LNCaP clone FGC (cell line): ENCODE measurements at regions not wholly inside any gene's neighbourhood (a gene's known extent, or its start where the extent isn't known, plus 50 kb on each side); places are given as distances from the start of the nearest gene placed in this dataset.

Experiments
- DNase-seq: peaks from one replicate; pipeline ENCODE4 v3.0.0-alpha.2; 2011; ENCODE audit warnings: low read depth
- H3K4me3 ChIP-seq: 2 replicates; pipeline ENCODE4 v1.5.1; 2011; ENCODE audit warnings: mild to moderate bottlenecking, low read depth, low read length, control low read depth
- TF ChIP-seq, protein P1 (sequence below): IDR thresholded peaks from 2 replicates; pipeline ENCODE4 v1.5.1; 2012; ENCODE audit warnings: mild to moderate bottlenecking; ENCODE audit not compliant: control insufficient read depth, insufficient read depth; ENCODE audit errors: extremely low read depth

- H3K4me3 ChIP-seq: no peak overlapping the region
- TF ChIP-seq, protein P1, sequence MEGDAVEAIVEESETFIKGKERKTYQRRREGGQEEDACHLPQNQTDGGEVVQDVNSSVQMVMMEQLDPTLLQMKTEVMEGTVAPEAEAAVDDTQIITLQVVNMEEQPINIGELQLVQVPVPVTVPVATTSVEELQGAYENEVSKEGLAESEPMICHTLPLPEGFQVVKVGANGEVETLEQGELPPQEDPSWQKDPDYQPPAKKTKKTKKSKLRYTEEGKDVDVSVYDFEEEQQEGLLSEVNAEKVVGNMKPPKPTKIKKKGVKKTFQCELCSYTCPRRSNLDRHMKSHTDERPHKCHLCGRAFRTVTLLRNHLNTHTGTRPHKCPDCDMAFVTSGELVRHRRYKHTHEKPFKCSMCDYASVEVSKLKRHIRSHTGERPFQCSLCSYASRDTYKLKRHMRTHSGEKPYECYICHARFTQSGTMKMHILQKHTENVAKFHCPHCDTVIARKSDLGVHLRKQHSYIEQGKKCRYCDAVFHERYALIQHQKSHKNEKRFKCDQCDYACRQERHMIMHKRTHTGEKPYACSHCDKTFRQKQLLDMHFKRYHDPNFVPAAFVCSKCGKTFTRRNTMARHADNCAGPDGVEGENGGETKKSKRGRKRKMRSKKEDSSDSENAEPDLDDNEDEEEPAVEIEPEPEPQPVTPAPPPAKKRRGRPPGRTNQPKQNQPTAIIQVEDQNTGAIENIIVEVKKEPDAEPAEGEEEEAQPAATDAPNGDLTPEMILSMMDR: no peak
- no peak for DNase-seq
Observed at GRCh38 chr10:43930777-43931176, 282.1 kb upstream of the ZNF32 start.

DNA sequence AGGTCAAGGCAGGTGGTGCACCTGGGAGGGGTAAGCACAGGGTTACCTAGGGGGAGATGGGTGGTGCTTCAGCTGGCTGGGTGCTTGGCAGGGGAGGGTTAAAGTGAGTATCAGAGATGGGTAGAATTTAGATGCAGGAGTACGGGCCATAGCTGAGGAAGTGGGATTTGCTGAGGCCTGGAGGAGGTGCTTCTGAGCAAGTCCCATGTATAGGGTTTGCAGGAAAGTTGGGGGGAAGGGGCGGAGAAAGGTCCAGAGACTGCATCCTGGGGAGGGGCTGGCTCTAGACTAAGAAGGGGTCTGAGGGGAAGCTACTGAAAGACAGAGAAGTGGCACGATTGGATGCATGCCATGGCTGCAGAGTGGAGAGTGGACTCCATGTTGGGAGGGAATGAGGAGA, 281.6 kb upstream of the ZNF32 start:
- DNase-seq: no peak
- TF ChIP-seq, protein P1: no peak
- no peak overlapping the region for H3K4me3 ChIP-seq

- no peak overlapping the region for H3K4me3 ChIP-seq
- TF ChIP-seq, protein P1: no peak
- DNase-seq: no peak
Observed at GRCh38 chr10:43929122-43929521, 280.4 kb upstream of the ZNF32 start.

GRCh38 chr10:43928425-43928968, 279.8 kb upstream of the ZNF32 start:
- TF ChIP-seq, protein P1: no peak
- H3K4me3 ChIP-seq: no peak overlapping the region
- no peak for DNase-seq

DNA sequence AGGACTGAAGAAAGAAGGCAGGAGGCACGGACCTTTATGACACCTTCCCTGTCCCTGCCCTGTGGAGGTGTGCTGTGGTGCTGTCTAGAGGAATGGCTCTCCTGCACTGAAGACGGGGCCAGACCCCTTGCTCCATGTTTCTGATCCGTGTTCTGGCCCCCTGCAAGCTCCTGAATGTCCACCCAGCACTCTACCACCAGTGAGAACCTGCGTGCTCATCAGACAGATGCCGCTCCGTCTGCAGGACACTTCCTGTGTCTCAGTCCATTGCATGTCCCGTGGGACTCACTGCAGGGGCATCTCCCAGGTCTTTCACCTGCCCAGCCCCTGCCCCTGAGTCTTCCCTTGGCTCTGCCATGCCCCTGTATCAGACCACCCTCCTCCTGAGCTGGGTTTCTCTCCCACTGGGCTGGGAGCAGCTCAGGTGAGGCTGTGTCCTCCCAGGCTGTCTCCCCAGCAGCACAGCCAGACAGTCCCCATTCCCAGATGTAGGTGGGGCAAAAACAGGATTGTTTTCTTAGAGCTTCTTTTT, 278.3 kb upstream of the ZNF32 start:
- TF ChIP-seq, protein P1: no peak
- no peak overlapping the region for H3K4me3 ChIP-seq
- no peak for DNase-seq

GRCh38 chr10:43926371-43926770, 277.7 kb upstream of the ZNF32 start:
- DNase-seq: no peak
- H3K4me3 ChIP-seq: no peak overlapping the region
- TF ChIP-seq, protein P1: no peak

DNA sequence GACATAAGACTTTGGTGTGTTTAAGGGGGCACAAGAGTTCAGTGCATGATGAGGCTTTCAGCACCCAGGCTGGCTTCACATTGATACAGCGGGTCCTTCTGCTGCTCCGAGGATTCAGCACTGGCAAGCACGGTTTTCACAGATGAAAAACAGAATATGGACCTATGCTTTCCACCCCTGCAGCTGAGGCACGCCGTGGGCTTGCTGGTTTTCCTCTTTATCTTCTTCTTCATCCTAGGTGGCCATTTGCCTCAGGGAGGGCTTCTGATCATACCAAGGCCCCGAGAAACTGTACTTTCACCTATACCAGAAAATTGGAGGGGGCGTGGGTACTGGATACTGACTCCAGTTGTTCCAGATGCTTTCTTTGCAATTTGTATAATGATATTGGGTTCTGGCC, 277.1 kb upstream of the ZNF32 start:
- H3K4me3 ChIP-seq: no peak overlapping the region
- TF ChIP-seq, protein P1: no peak
- no peak for DNase-seq
